ENCODE measurements at regions not wholly inside any gene's neighbourhood (a gene's known extent, or its start where the extent isn't known, plus 50 kb on each side); places are given as distances from the start of the nearest gene placed in this dataset.
"Not testable (repeated sequence)": the region's sequence is repeated elsewhere in the genome, so short reads cannot be mapped to it uniquely, and the experiment has no call there.

DNA sequence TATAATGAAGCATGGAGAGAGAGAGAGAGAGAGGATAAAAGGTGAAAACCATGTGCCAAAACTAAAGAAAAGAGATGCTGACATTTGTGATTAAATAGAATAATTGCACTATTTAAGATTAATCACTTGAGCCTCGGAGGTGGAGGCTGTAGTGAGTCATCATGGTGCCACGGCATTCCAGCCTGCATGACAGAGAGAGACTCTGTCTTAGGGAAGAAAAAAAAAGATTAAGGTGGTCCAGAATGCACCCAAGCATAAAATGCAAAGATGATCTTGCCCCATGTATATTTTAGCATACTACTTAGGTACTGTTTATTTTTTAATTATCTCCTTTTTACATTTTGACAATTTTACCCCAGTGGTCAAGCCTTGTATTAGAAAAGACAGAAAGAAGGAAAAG, 742.5 kb downstream of the SPATA31A1 start:
- DNase-seq; ATAC-seq; POLR2A ChIA-PET; CTCF ChIA-PET; H3K27me3 Mint-ChIP-seq (ENCODE audit: low read depth); H3K4me1 Mint-ChIP-seq (ENCODE audit: low read depth); H3K36me3 Mint-ChIP-seq (ENCODE audit: low read depth); H3K9me3 Mint-ChIP-seq (ENCODE audit: insufficient read depth); H3K4me3 Mint-ChIP-seq; H3K27ac Mint-ChIP-seq: not testable (repeated sequence)

DNA sequence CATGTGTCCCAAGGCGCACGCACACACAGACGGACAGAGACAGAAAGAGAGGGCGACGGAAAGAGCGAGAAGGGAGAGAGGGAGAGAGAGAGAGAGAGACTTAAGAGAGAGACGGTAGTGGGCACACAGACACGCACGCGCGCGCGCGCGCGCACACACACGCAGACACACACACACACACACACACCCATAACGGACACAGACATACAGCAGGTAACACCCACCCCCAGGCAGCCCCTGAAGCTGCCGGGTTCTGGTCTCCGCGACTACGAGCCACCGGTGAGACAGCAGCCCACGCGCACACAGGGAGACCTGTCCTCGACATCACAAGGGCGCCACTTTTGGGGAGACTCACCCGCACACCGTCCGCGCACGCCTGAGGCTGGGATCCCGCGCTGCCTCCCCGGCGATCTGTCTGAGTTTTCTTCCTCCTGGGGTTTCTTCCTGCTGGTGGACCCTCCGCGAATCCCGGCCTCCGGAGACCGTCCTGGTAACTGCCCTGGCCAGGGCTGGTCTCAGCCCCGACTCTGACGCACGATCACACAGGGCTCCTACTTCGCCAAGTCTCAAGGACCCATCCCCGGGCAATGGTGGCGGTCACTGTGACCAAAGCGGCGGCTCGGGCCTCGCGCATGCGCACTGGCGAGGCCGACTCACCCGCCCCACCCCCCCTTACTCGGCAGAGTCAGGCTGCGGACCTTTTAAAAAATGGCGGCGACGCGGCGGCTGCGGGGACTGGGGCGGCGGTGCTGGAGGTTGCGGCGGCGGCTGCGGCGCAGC, 750.7 kb downstream of the SPATA31A1 start:
- peak overlapping the region; percentile 52 for H3K27ac Mint-ChIP-seq
- H3K9me3 Mint-ChIP-seq (ENCODE audit: insufficient read depth); H3K27me3 Mint-ChIP-seq (ENCODE audit: low read depth); H3K36me3 Mint-ChIP-seq (ENCODE audit: low read depth); CTCF ChIA-PET; POLR2A ChIA-PET; H3K4me1 Mint-ChIP-seq (ENCODE audit: low read depth): not testable (repeated sequence)
- DNase-seq = peak; percentile 52
- ATAC-seq = peak; percentile 58
- peak overlapping the region; percentile 64 for H3K4me3 Mint-ChIP-seq

DNA sequence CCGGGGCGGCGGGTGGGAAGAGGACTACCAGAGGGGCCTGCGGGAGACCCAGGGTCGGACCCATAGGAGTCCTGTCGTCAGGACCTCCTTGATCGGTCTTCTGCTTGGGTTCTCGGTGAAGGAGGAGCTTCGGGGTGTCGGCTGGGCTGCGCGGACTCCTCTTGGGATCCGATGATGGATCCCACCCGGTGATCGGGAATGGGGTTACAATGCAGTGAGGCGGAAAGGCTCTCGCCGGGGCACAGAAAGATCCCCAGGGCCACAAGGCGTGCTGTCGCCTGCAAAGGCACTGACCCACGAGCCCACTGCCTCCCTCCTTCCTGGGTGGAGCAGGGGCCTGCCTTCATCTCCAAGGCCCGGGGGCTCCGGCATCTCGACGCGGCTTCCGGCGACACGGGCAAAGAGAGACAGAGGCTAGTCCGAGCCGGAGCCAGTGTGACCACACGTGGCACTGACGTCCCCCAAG, 751.3 kb downstream of the SPATA31A1 start:
- POLR2A ChIA-PET; H3K9me3 Mint-ChIP-seq (ENCODE audit: insufficient read depth); H3K27me3 Mint-ChIP-seq (ENCODE audit: low read depth); H3K4me1 Mint-ChIP-seq (ENCODE audit: low read depth); H3K27ac Mint-ChIP-seq; H3K4me3 Mint-ChIP-seq; ATAC-seq; DNase-seq; H3K36me3 Mint-ChIP-seq (ENCODE audit: low read depth); CTCF ChIA-PET: not testable (repeated sequence)

DNA sequence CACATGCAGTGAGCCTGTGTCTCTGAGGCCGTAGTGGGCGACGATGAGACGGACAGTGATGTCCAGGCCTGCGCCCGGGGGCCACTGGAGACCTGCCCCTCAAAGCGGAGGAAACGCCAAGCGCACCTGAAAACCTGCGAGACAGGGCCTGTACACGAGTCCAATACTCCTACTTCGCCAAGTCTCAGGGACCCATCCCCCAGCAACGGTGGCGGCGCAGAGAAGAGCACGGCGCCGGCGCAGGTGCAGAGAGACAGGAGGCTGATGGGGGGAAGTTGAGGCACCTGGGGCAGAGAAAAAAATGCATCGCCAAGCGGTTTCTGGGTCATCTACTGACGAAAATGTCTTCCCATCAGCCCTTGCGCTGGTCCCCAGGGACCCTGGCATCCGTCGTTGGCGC, 751.8 kb downstream of the SPATA31A1 start:
- H3K36me3 Mint-ChIP-seq (ENCODE audit: low read depth); CTCF ChIA-PET; H3K27me3 Mint-ChIP-seq (ENCODE audit: low read depth); DNase-seq; H3K27ac Mint-ChIP-seq; POLR2A ChIA-PET; H3K4me1 Mint-ChIP-seq (ENCODE audit: low read depth); H3K4me3 Mint-ChIP-seq; ATAC-seq; H3K9me3 Mint-ChIP-seq (ENCODE audit: insufficient read depth): not testable (repeated sequence)

DNA sequence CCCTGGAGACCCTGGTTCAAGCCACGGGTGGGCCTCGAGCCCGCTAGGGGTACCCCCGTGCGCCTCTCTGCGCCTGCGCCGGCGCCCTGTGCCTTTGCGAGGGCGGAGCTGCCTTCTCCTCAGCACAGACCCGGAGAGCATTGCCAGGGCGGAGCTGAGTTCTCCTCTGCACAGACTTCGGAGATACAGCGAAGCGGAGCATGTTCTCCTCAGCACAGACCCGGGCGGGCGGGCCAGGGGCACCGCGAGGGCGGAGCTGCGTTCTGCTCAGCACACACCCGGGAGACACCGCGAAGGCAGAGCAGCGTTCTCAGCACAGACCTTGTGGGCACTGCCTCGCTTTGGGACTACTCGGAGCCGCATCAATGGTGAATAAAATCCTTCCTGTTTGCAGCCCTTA, 753.0 kb downstream of the SPATA31A1 start:
- peak; percentile 15 for ATAC-seq
- not testable (repeated sequence) for H3K27me3 Mint-ChIP-seq (ENCODE audit: low read depth)

DNA sequence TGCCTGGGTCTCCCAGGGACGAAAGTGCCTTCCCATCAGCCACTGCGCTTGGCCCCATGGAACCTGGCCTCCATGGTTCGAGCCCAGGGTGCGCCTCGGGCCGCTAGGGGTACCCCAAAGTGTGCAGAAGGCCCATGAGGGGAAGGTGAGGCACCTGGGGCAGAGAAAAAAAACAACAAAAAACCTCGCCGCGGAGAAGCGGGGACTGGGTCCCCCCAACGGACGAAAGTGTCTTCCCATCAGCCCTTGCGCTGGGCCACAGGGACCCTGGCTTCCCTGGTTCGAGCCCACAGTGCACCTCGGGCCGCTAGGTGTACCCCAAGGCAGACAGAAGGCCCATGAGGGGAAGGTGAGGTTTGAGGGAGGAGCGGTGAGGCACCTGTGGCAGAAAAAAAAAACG, 755.3 kb downstream of the SPATA31A1 start:
- H3K4me1 Mint-ChIP-seq (ENCODE audit: low read depth); ATAC-seq; H3K36me3 Mint-ChIP-seq (ENCODE audit: low read depth); DNase-seq; H3K9me3 Mint-ChIP-seq (ENCODE audit: insufficient read depth); H3K27me3 Mint-ChIP-seq (ENCODE audit: low read depth); H3K4me3 Mint-ChIP-seq; POLR2A ChIA-PET; CTCF ChIA-PET; H3K27ac Mint-ChIP-seq: not testable (repeated sequence)

More for the DNA sequence above, 753.0 kb downstream of the SPATA31A1 start:
- H3K9me3 Mint-ChIP-seq (ENCODE audit: insufficient read depth); H3K36me3 Mint-ChIP-seq (ENCODE audit: low read depth); POLR2A ChIA-PET; DNase-seq; CTCF ChIA-PET; H3K4me3 Mint-ChIP-seq; H3K4me1 Mint-ChIP-seq (ENCODE audit: low read depth); H3K27ac Mint-ChIP-seq: not testable (repeated sequence)

DNA sequence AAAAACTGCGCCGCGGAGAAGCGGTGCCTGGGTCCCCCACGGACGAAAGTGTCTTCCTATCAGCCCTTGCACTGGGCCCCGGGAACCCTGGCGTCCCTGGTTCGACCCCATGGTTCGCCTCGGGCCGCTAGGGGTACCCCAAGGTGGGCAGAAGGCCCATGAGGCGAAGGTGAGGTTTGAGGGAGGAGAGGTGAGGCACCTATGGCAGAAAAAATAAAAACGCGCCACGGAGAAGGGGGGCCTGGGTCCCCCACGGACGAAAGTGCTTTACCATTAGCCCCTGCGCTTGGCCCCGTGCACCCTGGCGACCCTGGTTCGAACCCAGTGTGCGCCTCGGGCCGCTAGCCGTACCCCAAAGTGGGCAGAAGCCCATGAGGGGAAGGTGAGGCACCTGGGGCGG, 756.1 kb downstream of the SPATA31A1 start:
- DNase-seq; ATAC-seq; H3K9me3 Mint-ChIP-seq (ENCODE audit: insufficient read depth); H3K4me1 Mint-ChIP-seq (ENCODE audit: low read depth); H3K36me3 Mint-ChIP-seq (ENCODE audit: low read depth); H3K4me3 Mint-ChIP-seq; POLR2A ChIA-PET; CTCF ChIA-PET; H3K27ac Mint-ChIP-seq; H3K27me3 Mint-ChIP-seq (ENCODE audit: low read depth): not testable (repeated sequence)

DNA sequence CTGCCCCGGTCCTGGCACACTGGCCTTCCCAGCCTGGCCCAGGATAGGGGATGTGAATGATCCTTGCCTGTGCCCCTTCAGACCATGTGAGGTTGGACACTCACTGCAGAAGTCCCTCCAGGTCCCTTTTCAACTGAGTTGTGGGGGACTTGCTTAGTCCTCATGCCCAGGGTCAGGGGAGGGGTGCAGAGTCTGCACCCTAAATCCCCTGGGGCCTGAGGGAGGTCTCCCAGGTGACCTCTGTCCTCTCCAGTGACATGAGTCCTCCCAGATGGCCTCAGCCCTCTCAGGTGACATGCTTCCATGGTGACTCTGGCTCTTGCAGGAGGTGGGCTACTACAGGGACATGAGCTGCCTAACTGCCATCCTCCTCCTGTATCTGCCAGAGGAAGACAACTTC, 775.1 kb downstream of the SPATA31A1 start:
- H3K27me3 Mint-ChIP-seq (ENCODE audit: low read depth); H3K4me1 Mint-ChIP-seq (ENCODE audit: low read depth); H3K9me3 Mint-ChIP-seq (ENCODE audit: insufficient read depth); ATAC-seq; H3K36me3 Mint-ChIP-seq (ENCODE audit: low read depth); H3K27ac Mint-ChIP-seq; CTCF ChIA-PET; POLR2A ChIA-PET; H3K4me3 Mint-ChIP-seq; DNase-seq: not testable (repeated sequence)

DNA sequence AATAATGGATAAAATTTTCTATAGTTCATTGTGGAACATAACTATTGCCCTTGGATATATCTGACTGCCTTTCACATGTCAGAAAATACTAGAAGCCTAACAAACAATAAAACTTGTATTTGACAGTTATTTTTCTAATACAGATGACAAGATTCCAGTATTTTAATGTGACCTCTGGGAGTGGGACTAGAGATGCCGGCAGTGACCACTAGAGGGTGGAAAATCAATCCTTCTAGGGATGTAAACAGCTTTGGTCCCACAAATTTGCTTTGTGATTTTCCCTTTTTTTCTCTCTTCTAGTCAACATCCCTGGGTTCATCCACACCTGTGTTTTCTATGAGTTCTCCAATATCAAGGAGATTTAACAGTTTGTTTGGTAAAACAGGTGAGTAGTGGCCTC, 813.7 kb downstream of the SPATA31A1 start:
- H3K9me3 Mint-ChIP-seq (ENCODE audit: insufficient read depth); H3K27ac Mint-ChIP-seq; POLR2A ChIA-PET; H3K36me3 Mint-ChIP-seq (ENCODE audit: low read depth); H3K27me3 Mint-ChIP-seq (ENCODE audit: low read depth); H3K4me1 Mint-ChIP-seq (ENCODE audit: low read depth); ATAC-seq; H3K4me3 Mint-ChIP-seq; DNase-seq; CTCF ChIA-PET: not testable (repeated sequence)

DNA sequence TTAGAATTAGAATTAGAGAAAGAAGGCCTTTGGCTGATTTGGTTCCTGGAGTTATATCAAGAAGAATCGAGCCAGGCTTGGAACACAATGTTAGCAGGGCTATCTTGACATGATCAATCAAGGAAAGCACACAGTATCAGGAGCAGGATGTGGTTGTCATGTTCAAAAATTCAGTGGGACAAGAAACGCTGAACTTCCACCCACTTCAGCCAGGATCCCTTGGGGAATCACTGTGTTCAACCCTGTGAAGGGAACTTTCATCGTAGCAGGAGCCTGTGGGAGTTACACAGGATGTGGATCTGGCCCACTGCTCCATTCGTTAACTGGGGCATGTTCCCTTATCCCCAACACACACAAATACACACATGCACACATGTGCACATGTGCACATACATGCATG, 817.8 kb downstream of the SPATA31A1 start:
- H3K36me3 Mint-ChIP-seq (ENCODE audit: low read depth); H3K27me3 Mint-ChIP-seq (ENCODE audit: low read depth); DNase-seq; H3K4me1 Mint-ChIP-seq (ENCODE audit: low read depth); H3K4me3 Mint-ChIP-seq; H3K9me3 Mint-ChIP-seq (ENCODE audit: insufficient read depth); ATAC-seq; POLR2A ChIA-PET; CTCF ChIA-PET; H3K27ac Mint-ChIP-seq: not testable (repeated sequence)

DNA sequence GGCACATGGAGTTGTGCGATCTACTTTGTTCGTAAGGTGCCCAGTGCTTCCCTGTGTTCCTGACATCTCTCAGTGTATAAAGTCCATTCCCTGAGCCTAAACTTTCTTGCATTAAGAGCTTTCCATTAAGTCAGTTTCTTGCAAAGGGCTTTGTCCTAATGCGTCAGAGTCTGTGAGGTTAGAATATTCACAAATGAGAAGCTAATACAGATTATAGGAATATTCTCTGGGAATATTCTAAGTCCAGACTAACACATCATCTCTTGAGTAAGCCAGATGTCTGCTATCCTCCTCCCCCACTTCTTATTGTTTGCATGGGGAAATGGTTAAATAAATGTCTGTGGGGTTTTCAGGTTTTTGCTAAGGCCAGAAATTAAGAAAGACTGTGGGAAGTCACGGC, 818.6 kb downstream of the SPATA31A1 start:
- DNase-seq; ATAC-seq; H3K27me3 Mint-ChIP-seq (ENCODE audit: low read depth); CTCF ChIA-PET; H3K4me3 Mint-ChIP-seq; H3K4me1 Mint-ChIP-seq (ENCODE audit: low read depth); H3K9me3 Mint-ChIP-seq (ENCODE audit: insufficient read depth); POLR2A ChIA-PET; H3K36me3 Mint-ChIP-seq (ENCODE audit: low read depth); H3K27ac Mint-ChIP-seq: not testable (repeated sequence)

DNA sequence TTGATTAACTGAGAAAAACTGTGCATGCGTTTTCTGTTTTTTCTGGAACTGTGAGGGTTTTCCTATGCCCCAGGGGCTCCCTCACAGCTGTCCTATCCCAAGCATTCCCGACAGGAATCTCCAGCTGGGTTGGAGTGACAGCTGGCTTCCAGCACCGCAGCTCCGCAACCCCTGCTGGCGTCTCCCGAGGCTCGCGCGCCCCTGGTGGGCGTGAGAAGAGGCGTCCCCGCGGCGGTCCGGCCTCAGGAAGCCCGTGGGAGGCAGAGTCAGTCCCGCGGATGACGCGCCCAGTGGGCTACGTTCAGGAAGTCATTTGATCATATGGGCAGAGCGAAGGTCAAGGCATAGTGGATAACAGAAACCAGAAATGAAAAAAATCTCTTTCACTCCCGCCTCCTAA, 821.9 kb downstream of the SPATA31A1 start:
- H3K27me3 Mint-ChIP-seq (ENCODE audit: low read depth); CTCF ChIA-PET; DNase-seq; H3K36me3 Mint-ChIP-seq (ENCODE audit: low read depth); H3K9me3 Mint-ChIP-seq (ENCODE audit: insufficient read depth); H3K4me1 Mint-ChIP-seq (ENCODE audit: low read depth); ATAC-seq; POLR2A ChIA-PET; H3K4me3 Mint-ChIP-seq; H3K27ac Mint-ChIP-seq: not testable (repeated sequence)

DNA sequence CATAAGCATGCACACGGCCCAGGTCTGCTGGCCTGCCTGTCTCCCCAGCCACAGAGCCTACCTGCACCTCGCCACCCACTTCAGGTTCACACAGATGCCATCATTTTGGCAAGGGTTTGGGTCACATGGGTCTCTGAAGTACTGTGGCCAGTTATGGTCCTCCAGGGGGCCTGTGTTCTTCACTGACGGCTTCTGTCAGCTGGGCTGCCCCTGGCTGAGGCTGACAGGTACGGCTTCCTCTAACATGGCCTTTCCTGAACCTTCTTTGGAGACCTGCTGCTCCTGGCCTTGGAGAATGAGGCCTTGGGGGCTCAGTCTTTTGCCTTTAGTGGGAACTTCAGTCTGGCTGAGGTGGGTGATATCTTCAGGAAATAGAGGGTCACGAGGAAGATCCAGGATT, 835.9 kb downstream of the SPATA31A1 start:
- DNase-seq; H3K9me3 Mint-ChIP-seq (ENCODE audit: insufficient read depth); H3K36me3 Mint-ChIP-seq (ENCODE audit: low read depth); POLR2A ChIA-PET; H3K4me3 Mint-ChIP-seq; ATAC-seq; H3K4me1 Mint-ChIP-seq (ENCODE audit: low read depth); CTCF ChIA-PET; H3K27me3 Mint-ChIP-seq (ENCODE audit: low read depth); H3K27ac Mint-ChIP-seq: not testable (repeated sequence)

All from activated CD8-positive, alpha-beta T cell treated with anti-CD3 and anti-CD28 coated beads, Interleukin-2, amount 10 ng/mL, durations not matched to agents 7 days and 5 days (primary cell).